ENCODE measurements at regions not wholly inside any gene's neighbourhood (a gene's known extent, or its start where the extent isn't known, plus 50 kb on each side); places are given as distances from the start of the nearest gene placed in this dataset.

DNA sequence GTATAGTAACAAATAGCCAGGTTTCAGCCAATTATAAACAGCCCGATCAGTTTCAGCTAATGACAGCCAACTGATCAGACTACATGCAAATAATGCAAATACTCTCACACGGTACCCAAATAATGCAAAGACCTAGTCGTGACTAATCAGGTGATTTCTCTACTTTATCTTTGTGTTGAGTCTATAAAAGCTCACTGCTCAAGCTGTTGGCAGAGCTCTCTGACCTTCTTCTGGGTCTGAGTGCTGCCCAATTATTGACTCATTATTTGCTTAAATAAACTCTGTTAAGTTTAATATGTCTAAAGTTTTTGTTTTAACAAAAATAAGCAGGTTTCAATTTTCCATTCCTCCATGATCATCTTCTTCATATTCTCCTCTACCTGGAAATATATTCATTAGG lies 1971.7 kb downstream of the SUCLG1 start:
- no peak overlapping the region for H3K27ac ChIP-seq (ENCODE audit: low read depth, low read length)
- peaks cover 2% of the 10 kb centered on the region for H3K9me3 ChIP-seq (ENCODE audit: control insufficient read depth, insufficient read depth, low read length)
- DNase-seq (ENCODE audit: low read depth in 4 of 6, low spot score in 6 of 6) = no peak
- H3K4me3 ChIP-seq (ENCODE audit: low read depth, low read length) = no peak overlapping the region
- H3K27me3 ChIP-seq (ENCODE audit: control insufficient read depth, insufficient read depth, low read length) = no peaks in the 10 kb centered on the region
- WGBS (ENCODE audit: insufficient coverage) = no CpG with 5 or more reads among the region's 3 CpGs
- no peaks in the 10 kb centered on the region for H3K36me3 ChIP-seq (ENCODE audit: control insufficient read depth, insufficient read depth, low read length)
- H3K4me1 ChIP-seq (ENCODE audit: control insufficient read depth, insufficient read depth, low read length) = no peaks in the 10 kb centered on the region

- no CpG with 5 or more reads among the region's 2 CpGs for WGBS (ENCODE audit: insufficient coverage)
- no peak overlapping the region for H3K4me3 ChIP-seq (ENCODE audit: low read depth, low read length)
- no peaks in the 10 kb centered on the region for H3K36me3 ChIP-seq (ENCODE audit: control insufficient read depth, insufficient read depth, low read length)
- DNase-seq (ENCODE audit: low read depth in 4 of 6, low spot score in 6 of 6) = peak in 1 of 6 donors; percentile 16
- no peaks in the 10 kb centered on the region for H3K27me3 ChIP-seq (ENCODE audit: control insufficient read depth, insufficient read depth, low read length)
- no peak overlapping the region for H3K27ac ChIP-seq (ENCODE audit: low read depth, low read length)
- H3K4me1 ChIP-seq (ENCODE audit: control insufficient read depth, insufficient read depth, low read length) = no peaks in the 10 kb centered on the region
- peaks cover under 1% of the 10 kb centered on the region for H3K9me3 ChIP-seq (ENCODE audit: control insufficient read depth, insufficient read depth, low read length)
Observed at GRCh38 chr2:82485701-82486100, 1973.4 kb downstream of the SUCLG1 start.

GRCh38 chr2:82481207-82481606 lies 1977.9 kb downstream of the SUCLG1 start:
- no CpG with 5 or more reads among the region's 2 CpGs for WGBS (ENCODE audit: insufficient coverage)
- no peaks in the 10 kb centered on the region for H3K36me3 ChIP-seq (ENCODE audit: control insufficient read depth, insufficient read depth, low read length)
- H3K27me3 ChIP-seq (ENCODE audit: control insufficient read depth, insufficient read depth, low read length) = no peaks in the 10 kb centered on the region
- H3K27ac ChIP-seq (ENCODE audit: low read depth, low read length) = no peak overlapping the region
- H3K4me1 ChIP-seq (ENCODE audit: control insufficient read depth, insufficient read depth, low read length) = no peaks in the 10 kb centered on the region
- no peak overlapping the region for H3K4me3 ChIP-seq (ENCODE audit: low read depth, low read length)
- DNase-seq (ENCODE audit: low read depth in 4 of 6, low spot score in 6 of 6) = no peak
- H3K9me3 ChIP-seq (ENCODE audit: control insufficient read depth, insufficient read depth, low read length) = no peaks in the 10 kb centered on the region

DNA sequence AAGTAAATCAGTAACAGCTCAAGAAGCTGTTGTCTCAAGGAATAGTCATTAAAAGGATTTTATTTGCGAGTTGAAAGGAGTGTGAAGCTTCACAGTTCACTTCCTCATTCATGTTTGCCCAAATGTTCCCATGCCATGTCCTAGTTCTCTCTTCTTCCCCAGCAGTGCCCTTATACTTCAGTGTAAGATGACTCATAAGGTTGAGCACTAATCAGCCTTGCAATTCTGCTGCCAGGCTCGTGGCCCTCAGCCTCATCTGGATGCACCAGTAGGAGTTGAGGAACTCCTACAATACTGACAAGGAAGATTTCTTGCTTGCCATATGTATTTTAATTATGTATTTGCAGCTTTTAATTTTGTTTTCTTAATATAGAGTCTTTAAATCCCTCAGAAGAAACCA lies 1980.4 kb downstream of the SUCLG1 start:
- H3K9me3 ChIP-seq (ENCODE audit: control insufficient read depth, insufficient read depth, low read length) = no peaks in the 10 kb centered on the region
- no peaks in the 10 kb centered on the region for H3K36me3 ChIP-seq (ENCODE audit: control insufficient read depth, insufficient read depth, low read length)
- no peak for DNase-seq (ENCODE audit: low read depth in 4 of 6, low spot score in 6 of 6)
- H3K4me3 ChIP-seq (ENCODE audit: low read depth, low read length) = no peak overlapping the region
- no peak overlapping the region for H3K27ac ChIP-seq (ENCODE audit: low read depth, low read length)
- H3K4me1 ChIP-seq (ENCODE audit: control insufficient read depth, insufficient read depth, low read length) = no peaks in the 10 kb centered on the region
- no peaks in the 10 kb centered on the region for H3K27me3 ChIP-seq (ENCODE audit: control insufficient read depth, insufficient read depth, low read length)
- 100% methylated on average over 1 of the region's 2 CpGs for WGBS (ENCODE audit: insufficient coverage)

DNA sequence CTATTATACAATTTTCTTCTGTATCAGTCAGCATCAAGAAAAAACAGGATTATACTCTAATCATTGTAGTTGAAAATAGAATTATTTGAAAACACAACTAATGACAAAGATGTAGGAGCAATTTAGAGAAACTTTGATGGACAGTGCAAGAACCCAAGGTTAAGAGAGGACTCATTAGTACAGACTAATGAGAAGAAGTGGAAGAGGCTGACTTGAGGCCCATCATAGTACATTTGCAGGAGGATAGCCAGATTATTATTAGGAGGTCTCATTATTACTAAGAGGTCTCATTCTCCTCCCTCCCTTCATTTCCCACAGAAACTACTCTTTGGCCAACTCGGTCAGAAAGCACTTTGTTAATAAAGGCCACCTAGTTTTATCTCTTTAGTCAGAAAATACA lies 1983.0 kb downstream of the SUCLG1 start:
- no CpG with 5 or more reads among the region's 1 CpG for WGBS (ENCODE audit: insufficient coverage)
- DNase-seq (ENCODE audit: low read depth in 4 of 6, low spot score in 6 of 6) = no peak
- Histone ChIP-seq H3K27me3 (ENCODE audit: control insufficient read depth, insufficient read depth, low read length) (no peaks in the 10 kb centered on the region), H3K27ac (ENCODE audit: low read depth, low read length) (no peak overlapping the region), H3K9me3 (ENCODE audit: control insufficient read depth, insufficient read depth, low read length) (no peaks in the 10 kb centered on the region), H3K4me3 (ENCODE audit: low read depth, low read length) (no peak overlapping the region), H3K4me1 (ENCODE audit: control insufficient read depth, insufficient read depth, low read length) (no peaks in the 10 kb centered on the region), H3K36me3 (ENCODE audit: control insufficient read depth, insufficient read depth, low read length) (no peaks in the 10 kb centered on the region)

- WGBS (ENCODE audit: insufficient coverage) = 47% methylated on average over 2 of the region's 2 CpGs
- peak in 1 of 6 donors; percentile 43 for DNase-seq (ENCODE audit: low read depth in 4 of 6, low spot score in 6 of 6)
Observed at GRCh38 chr2:82428251-82428650, 2030.8 kb downstream of the SUCLG1 start.

GRCh38 chr2:82412021-82412420 lies 2047.1 kb downstream of the SUCLG1 start:
- Histone ChIP-seq H3K27me3 (ENCODE audit: control insufficient read depth, insufficient read depth, low read length) (no peaks in the 10 kb centered on the region), H3K4me3 (ENCODE audit: low read depth, low read length) (no peak overlapping the region), H3K9me3 (ENCODE audit: control insufficient read depth, insufficient read depth, low read length) (no peaks in the 10 kb centered on the region), H3K4me1 (ENCODE audit: control insufficient read depth, insufficient read depth, low read length) (no peaks in the 10 kb centered on the region), H3K27ac (ENCODE audit: low read depth, low read length) (no peak overlapping the region), H3K36me3 (ENCODE audit: control insufficient read depth, insufficient read depth, low read length) (no peaks in the 10 kb centered on the region)
- WGBS (ENCODE audit: insufficient coverage) = no CpG with 5 or more reads among the region's 3 CpGs
- no peak for DNase-seq (ENCODE audit: low read depth in 4 of 6, low spot score in 6 of 6)

More at GRCh38 chr2:82428251-82428650, 2030.8 kb downstream of the SUCLG1 start:
- H3K36me3 ChIP-seq (ENCODE audit: control insufficient read depth, insufficient read depth, low read length) = no peaks in the 10 kb centered on the region
- H3K27me3 ChIP-seq (ENCODE audit: control insufficient read depth, insufficient read depth, low read length) = no peaks in the 10 kb centered on the region
- no peak overlapping the region for H3K4me3 ChIP-seq (ENCODE audit: low read depth, low read length)
- no peaks in the 10 kb centered on the region for H3K9me3 ChIP-seq (ENCODE audit: control insufficient read depth, insufficient read depth, low read length)
- no peak overlapping the region for H3K27ac ChIP-seq (ENCODE audit: low read depth, low read length)
- no peaks in the 10 kb centered on the region for H3K4me1 ChIP-seq (ENCODE audit: control insufficient read depth, insufficient read depth, low read length)

GRCh38 chr2:82411071-82411470 lies 2048.0 kb downstream of the SUCLG1 start:
- DNase-seq (ENCODE audit: low read depth in 4 of 6, low spot score in 6 of 6) = peak in 1 of 6 donors; percentile 16
- Histone ChIP-seq H3K4me1 (ENCODE audit: control insufficient read depth, insufficient read depth, low read length) (no peaks in the 10 kb centered on the region), H3K9me3 (ENCODE audit: control insufficient read depth, insufficient read depth, low read length) (no peaks in the 10 kb centered on the region), H3K27me3 (ENCODE audit: control insufficient read depth, insufficient read depth, low read length) (no peaks in the 10 kb centered on the region), H3K27ac (ENCODE audit: low read depth, low read length) (no peak overlapping the region), H3K4me3 (ENCODE audit: low read depth, low read length) (no peak overlapping the region), H3K36me3 (ENCODE audit: control insufficient read depth, insufficient read depth, low read length) (no peaks in the 10 kb centered on the region)
- 65% methylated on average over 2 of the region's 3 CpGs for WGBS (ENCODE audit: insufficient coverage)

DNA sequence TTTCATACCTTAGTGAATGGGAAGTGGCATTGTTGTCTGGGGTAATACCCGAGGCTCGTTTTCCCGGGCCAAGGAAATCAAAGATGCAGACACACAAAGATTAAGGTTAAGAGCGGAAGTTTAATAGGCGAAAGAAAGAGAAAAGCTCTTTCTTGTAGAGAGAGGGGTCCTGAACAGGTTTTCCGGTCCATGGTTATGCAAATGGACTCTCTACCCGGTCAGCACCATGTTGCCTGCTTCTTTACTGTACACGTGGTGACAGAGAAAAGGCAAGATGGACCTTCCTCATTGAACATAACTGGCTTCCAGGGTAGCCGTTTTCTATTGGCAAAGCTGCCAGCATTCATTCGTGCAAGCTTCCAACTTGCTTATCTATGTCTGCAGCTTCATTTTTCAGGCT lies 2063.5 kb downstream of the SUCLG1 start:
- 70% methylated on average over 7 of the region's 10 CpGs for WGBS (ENCODE audit: insufficient coverage)

DNA sequence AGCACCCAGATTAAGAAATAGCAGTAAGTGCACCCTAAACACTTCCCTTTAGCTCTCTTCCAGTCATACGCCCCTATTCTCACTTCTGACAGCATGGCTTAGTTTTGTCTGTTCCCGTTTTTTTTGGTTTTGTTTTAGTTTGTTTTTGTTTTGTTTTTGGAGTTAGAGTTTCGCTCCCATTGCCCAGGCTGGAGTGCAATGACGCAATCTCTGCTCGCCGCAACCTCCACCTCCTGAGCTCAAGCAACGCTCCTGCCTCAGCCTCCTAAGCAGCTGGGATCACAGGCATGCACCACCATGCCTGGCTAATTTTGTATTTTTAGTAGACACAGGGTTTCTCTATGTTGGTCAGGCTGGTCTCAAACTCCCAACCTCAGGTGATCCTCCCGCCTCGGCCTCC lies 2067.7 kb downstream of the SUCLG1 start:
- Histone ChIP-seq H3K4me3 (ENCODE audit: low read depth, low read length) (no peak overlapping the region), H3K36me3 (ENCODE audit: control insufficient read depth, insufficient read depth, low read length) (no peaks in the 10 kb centered on the region), H3K27ac (ENCODE audit: low read depth, low read length) (no peak overlapping the region), H3K27me3 (ENCODE audit: control insufficient read depth, insufficient read depth, low read length) (no peaks in the 10 kb centered on the region), H3K4me1 (ENCODE audit: control insufficient read depth, insufficient read depth, low read length) (no peaks in the 10 kb centered on the region), H3K9me3 (ENCODE audit: control insufficient read depth, insufficient read depth, low read length) (no peaks in the 10 kb centered on the region)
- WGBS (ENCODE audit: insufficient coverage) = 100% methylated on average over 5 of the region's 9 CpGs
- no peak for DNase-seq (ENCODE audit: low read depth in 4 of 6, low spot score in 6 of 6)

More for the DNA sequence above, 2063.5 kb downstream of the SUCLG1 start:
- Histone ChIP-seq H3K4me1 (ENCODE audit: control insufficient read depth, insufficient read depth, low read length) (no peaks in the 10 kb centered on the region), H3K27me3 (ENCODE audit: control insufficient read depth, insufficient read depth, low read length) (no peaks in the 10 kb centered on the region), H3K27ac (ENCODE audit: low read depth, low read length) (no peak overlapping the region), H3K4me3 (ENCODE audit: low read depth, low read length) (no peak overlapping the region), H3K36me3 (ENCODE audit: control insufficient read depth, insufficient read depth, low read length) (no peaks in the 10 kb centered on the region), H3K9me3 (ENCODE audit: control insufficient read depth, insufficient read depth, low read length) (peaks cover 2% of the 10 kb centered on the region)
- peak in 1 of 6 donors; percentile 18 for DNase-seq (ENCODE audit: low read depth in 4 of 6, low spot score in 6 of 6)
